GM21526 (cell line): ENCODE measurements at regions not wholly inside any gene's neighbourhood (a gene's known extent, or its start where the extent isn't known, plus 50 kb on each side); places are given as distances from the start of the nearest gene placed in this dataset.
A peak's percentile ranks its signal among the peaks of the same experiment; 100 is the strongest.

Experiments used
- ATAC-seq: cut with Tn5 transposase; IDR thresholded peaks from one replicate; pipeline ENCODE4 v1.9.1; 2021; ENCODE audit warnings: moderate library complexity; ENCODE audit not compliant: unreplicated experiment, low FRiP score

GRCh38 chr18:27652480-27653121 lies 467.5 kb upstream of the CHST9 start:
- ATAC-seq: no peak

DNA sequence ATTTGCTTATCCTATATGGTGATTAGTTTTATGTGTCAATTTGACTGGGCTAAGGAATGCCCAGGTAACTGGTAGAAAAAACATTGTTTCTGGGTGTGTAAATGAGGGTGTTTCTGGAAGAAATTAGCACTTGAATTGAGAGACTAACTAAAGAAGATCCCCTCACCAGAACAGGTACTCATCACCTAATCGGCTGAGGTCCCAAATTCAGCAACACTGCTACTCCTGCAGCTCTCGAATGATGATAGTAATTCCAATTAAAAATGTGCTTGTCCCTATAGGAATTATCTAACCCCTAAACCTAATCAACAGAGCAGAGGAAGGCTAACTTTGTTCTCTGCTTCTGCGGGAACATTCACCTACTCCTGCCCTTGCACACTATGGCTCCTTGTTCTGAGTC lies 464.5 kb upstream of the CHST9 start:
- ATAC-seq: no peak

GRCh38 chr18:27645929-27646328 lies 460.8 kb upstream of the CHST9 start:
- no peak for ATAC-seq

GRCh38 chr18:27636576-27637085 lies 451.5 kb upstream of the CHST9 start:
- no peak for ATAC-seq

- ATAC-seq: no peak
Observed at GRCh38 chr18:27632706-27633105, 447.6 kb upstream of the CHST9 start.

- no peak for ATAC-seq
Observed at GRCh38 chr18:27627927-27628326, 442.8 kb upstream of the CHST9 start.

- no peak for ATAC-seq
Observed at GRCh38 chr18:27621236-27621890, 436.3 kb upstream of the CHST9 start.

DNA sequence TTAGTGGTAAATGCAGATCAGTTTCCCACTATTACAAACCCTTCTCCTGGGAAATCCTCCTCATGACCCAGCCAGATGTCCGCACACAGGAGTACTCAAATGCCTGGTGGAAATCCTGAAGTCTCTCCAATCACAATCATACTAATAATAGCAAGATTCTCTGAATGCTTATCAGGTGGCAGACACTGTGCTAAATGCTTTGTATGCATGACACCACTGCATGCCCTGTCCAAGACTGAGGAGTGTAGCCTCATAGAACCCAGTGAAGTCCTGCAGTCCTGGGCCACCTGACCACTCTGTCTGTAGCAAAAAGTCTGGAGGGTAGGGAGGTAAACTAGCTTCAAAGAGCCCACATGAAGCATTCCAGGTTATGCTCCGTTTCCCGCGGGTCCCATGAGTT lies 434.8 kb upstream of the CHST9 start:
- ATAC-seq: no peak

GRCh38 chr18:27619090-27619772 lies 434.1 kb upstream of the CHST9 start:
- no peak for ATAC-seq

DNA sequence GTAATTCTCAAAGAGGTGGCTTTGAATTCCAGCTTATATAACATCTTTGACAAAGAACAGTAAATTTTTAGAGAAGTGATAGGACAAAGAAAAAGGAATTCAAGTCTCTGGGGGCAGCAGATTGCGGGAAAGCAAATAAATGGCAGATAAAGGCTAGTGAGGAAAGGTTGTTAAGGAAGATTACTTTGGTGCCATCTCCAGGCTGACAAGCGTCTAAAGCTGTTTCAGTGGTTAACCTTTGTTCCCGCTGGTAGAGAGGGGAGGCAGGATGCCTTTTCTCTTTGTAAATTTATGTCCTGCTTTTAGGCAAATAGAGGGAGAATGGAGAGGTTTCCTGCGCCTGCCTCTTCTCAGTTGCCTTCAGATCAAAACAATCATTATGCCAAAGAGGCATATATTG lies 431.2 kb upstream of the CHST9 start:
- ATAC-seq: no peak

- ATAC-seq: no peak
Observed at GRCh38 chr18:27614951-27615844, 430.1 kb upstream of the CHST9 start.

- ATAC-seq: no peak
Observed at GRCh38 chr18:27609221-27609620, 424.1 kb upstream of the CHST9 start.

DNA sequence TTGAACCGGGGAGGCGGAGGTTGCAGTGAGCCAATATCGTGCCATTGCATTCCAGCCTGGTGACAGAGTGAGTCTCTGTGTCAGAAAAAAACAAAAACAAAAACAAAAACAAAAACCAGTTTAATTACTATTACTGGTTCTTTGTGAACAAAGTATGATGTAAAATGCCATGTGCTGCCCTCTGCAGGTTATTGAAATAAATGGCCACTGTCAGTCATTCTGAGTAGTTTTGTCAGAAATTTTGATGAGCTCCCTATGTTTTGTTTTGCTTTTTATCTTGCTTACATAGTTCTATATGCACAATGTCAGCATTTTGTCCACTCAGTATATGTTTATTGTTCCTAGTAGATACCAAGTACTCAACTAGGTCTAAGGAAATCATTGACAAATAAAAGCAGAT lies 423.6 kb upstream of the CHST9 start:
- ATAC-seq: no peak

- ATAC-seq: no peak
Observed at GRCh38 chr18:27608174-27608573, 423.1 kb upstream of the CHST9 start.

- no peak for ATAC-seq
Observed at GRCh38 chr18:27606741-27607140, 421.6 kb upstream of the CHST9 start.

- peak; percentile 85 for ATAC-seq
Observed at GRCh38 chr18:27605107-27605834, 420.2 kb upstream of the CHST9 start.

- no peak for ATAC-seq
Observed at GRCh38 chr18:27604583-27604982, 419.5 kb upstream of the CHST9 start.

- no peak for ATAC-seq
Observed at GRCh38 chr18:27602092-27602491, 417.0 kb upstream of the CHST9 start.

DNA sequence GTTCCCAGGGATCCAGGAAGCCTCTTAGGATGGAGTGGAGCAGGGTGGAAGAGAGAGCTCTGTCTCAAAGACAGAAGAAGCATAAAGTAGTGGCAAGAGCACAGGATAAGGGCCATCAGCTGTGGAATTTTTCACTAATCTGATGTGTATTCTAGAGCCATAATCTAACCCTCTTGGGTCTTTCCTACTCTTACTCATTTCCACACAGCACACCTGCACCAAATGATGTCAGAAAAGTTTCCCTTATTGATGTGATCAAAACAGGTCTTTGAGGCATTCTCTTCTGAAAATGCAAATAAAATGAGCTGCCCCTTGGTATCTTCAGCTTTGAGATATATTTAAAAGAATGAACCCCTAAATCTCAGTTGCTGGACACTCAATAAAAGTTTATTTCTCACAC lies 415.1 kb upstream of the CHST9 start:
- ATAC-seq: no peak

DNA sequence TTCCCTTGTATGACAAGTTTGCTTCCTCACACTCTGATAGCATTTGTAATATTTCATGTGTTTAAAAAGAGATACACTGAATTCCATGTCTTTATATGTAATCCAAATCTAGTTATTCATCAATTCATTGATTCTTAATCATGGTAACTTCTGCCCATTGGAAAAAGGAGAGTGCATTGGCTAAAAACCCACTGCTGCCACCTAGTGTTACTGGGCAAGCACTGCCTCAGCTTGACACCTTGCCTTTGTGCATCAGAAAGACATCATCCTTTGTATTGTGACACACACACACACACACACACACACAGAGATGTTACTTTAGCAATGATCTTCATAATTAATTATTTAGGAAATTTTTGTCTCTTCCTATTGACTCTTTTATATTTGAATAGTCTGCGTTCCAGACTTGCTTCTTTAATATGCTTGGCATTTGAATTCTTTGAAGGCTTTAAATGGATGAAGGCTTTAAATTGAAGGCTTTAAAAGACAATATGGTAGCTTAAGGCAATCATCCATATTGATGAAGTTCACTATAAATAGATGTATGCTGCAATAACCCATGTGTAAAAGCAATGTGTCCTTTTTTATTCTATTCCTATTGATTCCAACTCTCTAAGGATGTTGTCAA lies 414.2 kb upstream of the CHST9 start:
- ATAC-seq: peak; percentile 86
